ENCODE measurements at regions not wholly inside any gene's neighbourhood (a gene's known extent, or its start where the extent isn't known, plus 50 kb on each side); places are given as distances from the start of the nearest gene placed in this dataset.

DNA sequence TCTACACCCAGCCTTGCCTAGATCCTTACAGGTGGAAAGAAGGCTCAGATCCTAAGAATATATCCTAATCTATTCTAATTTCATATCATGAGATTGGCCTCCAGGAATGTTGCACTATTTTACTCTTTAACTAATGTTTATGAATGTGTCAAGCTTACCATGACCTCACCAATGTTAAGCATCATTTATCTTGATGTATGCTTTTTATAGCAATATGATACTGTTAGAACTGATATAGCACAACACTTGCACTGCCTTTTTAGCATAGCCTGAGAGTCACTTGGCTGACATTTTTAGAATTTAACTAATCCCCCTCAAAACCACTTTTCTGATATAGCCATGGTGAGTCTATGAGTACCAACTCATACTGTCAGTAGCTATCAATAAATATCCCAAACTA, 191.5 kb upstream of the NR2F2 start:
- H3K4ac ChIP-seq (replicated peaks; ENCODE audit: insufficient read length, low read depth, low read length), result no peak overlapping the region
- no peaks in the 10 kb centered on the region for H3K79me2 ChIP-seq (ENCODE audit: control insufficient read depth in 1 of 2, insufficient read depth in 2 of 2, low read length in 2 of 2)
- no peak overlapping the region for H3K4me3 ChIP-seq (ENCODE audit: extremely low read depth in 1 of 4, insufficient read depth in 2 of 4, low read depth in 3 of 4, low read length in 4 of 4)
- CTCF ChIA-PET (ENCODE audit: partially characterized antibody), result no interaction called here
- no peak for DNase-seq (ENCODE audit: low read depth in 1 of 2, low spot score in 2 of 2)
- no peak overlapping the region for H4K8ac ChIP-seq (ENCODE audit: extremely low read depth, insufficient read depth, low read length)
- no peaks in the 10 kb centered on the region; a peak in 1 of 7 replicates for H3K4me1 ChIP-seq (replicated peaks in 1 of 4; ENCODE audit: control insufficient read depth in 3 of 4, insufficient read depth in 4 of 4, low read length in 3 of 4)
- H3K56ac ChIP-seq (replicated peaks; ENCODE audit: insufficient read length, low read depth, low read length), result no peak overlapping the region
- no peak overlapping the region for H2BK15ac ChIP-seq (ENCODE audit: low read length)
- H4K20me1 ChIP-seq (replicated peaks in 1 of 2; ENCODE audit: control insufficient read depth in 1 of 2, insufficient read depth in 2 of 2, low read length in 2 of 2), result no peaks in the 10 kb centered on the region
- no peak overlapping the region for H3K23ac ChIP-seq (ENCODE audit: insufficient read length)
- no peak overlapping the region for H2BK20ac ChIP-seq (ENCODE audit: low read length)
- H2AK5ac ChIP-seq (ENCODE audit: low read depth, low read length), result no peak overlapping the region
- no peak overlapping the region for H4K91ac ChIP-seq (replicated peaks; ENCODE audit: insufficient read length, low read length)
- no peak overlapping the region for H3K27ac ChIP-seq (ENCODE audit: low read depth, low read length)
- H2BK120ac ChIP-seq (replicated peaks; ENCODE audit: low read depth, low read length), result no peak overlapping the region
- H3K4me2 ChIP-seq (ENCODE audit: insufficient read depth in 1 of 2, low read depth in 2 of 2, low read length in 2 of 2), result no peak overlapping the region
- no peak overlapping the region for H2AFZ ChIP-seq (ENCODE audit: low read length)
- H4K5ac ChIP-seq (ENCODE audit: insufficient read length, low read depth, low read length), result no peak overlapping the region
- FAIRE-seq, result no peak
- H3K9ac ChIP-seq (replicated peaks in 1 of 4; ENCODE audit: extremely low read depth in 1 of 4, low read depth in 3 of 4, low read length in 3 of 4), result no peak overlapping the region
- H2BK12ac ChIP-seq (ENCODE audit: low read depth, low read length), result no peak overlapping the region
- no peak overlapping the region for H3K18ac ChIP-seq (ENCODE audit: extremely low read depth, low read length)
- no peaks in the 10 kb centered on the region for H3K79me1 ChIP-seq (ENCODE audit: low read depth, low read length)
- POLR2A ChIA-PET (ENCODE audit: partially characterized antibody), result no interaction called here
- H3K14ac ChIP-seq (ENCODE audit: insufficient read length), result no peak overlapping the region
- TF ChIP-seq SP2 (IDR thresholded peaks at IDR 0.05; ENCODE audit: low read length) (no peak), YY1 (IDR thresholded peaks at IDR 0.05; ENCODE audit: low read depth, low read length) (no peak), CHD2 (IDR thresholded peaks at IDR 0.05; ENCODE audit: low read length) (no peak), PHF8 (conservative IDR thresholded peaks at IDR 0.05; ENCODE audit: low read depth, low read length) (no peak), CREB1 (IDR thresholded peaks at IDR 0.05) (no peak), FOSL1 (IDR thresholded peaks at IDR 0.05; ENCODE audit: insufficient read depth, low read depth, low read length) (no peak), TCF12 (IDR thresholded peaks at IDR 0.05; ENCODE audit: low read depth, low read length) (no peak), POLR2A (IDR thresholded peaks at IDR 0.05; ENCODE audit: control extremely low read depth in 1 of 2, low read depth in 2 of 2, low read length in 2 of 2) (no peak)
- no peaks in the 10 kb centered on the region for H3K9me3 ChIP-seq (ENCODE audit: insufficient read depth in 2 of 2, low read depth in 1 of 2, low read length in 1 of 2)
- no peak overlapping the region for H2BK5ac ChIP-seq (ENCODE audit: low read depth, low read length)
- 0 out of 2 replicates have a peak, but pooled peaks cover 2% of the 10 kb centered on the region for H3K23me2 ChIP-seq (ENCODE audit: low read depth, low read length)
- H3K27me3 ChIP-seq (replicated peaks in 1 of 4; ENCODE audit: control insufficient read depth in 3 of 4, extremely low read depth in 1 of 4, insufficient read depth in 3 of 4, low read length in 3 of 4), result no peaks in the 10 kb centered on the region
- no peaks in the 10 kb centered on the region for H3K36me3 ChIP-seq (ENCODE audit: control insufficient read depth in 2 of 4, insufficient read depth in 4 of 4, low read length in 3 of 4)

Data from H1 (cell line).